ENCODE measurements at regions not wholly inside any gene's neighbourhood (a gene's known extent, or its start where the extent isn't known, plus 50 kb on each side); places are given as distances from the start of the nearest gene placed in this dataset.

- Histone ChIP-seq H3K27ac (no peak overlapping the region), H3K4me1 (no peaks in the 10 kb centered on the region), H3K9me3 (no peaks in the 10 kb centered on the region), H3K4me3 (no peak overlapping the region), H3K27me3 (no peaks in the 10 kb centered on the region), H3K36me3 (no peaks in the 10 kb centered on the region)
- TF ChIP-seq POLR2A (IDR thresholded peaks at IDR 0.05) = no peak
- TF ChIP-seq CTCF (IDR thresholded peaks at IDR 0.05) = no peak
- no peak for DNase-seq
- intact Hi-C loops (cut with DNase I; ENCODE audit: low total_unique reads) = loop anchor here (10.0 kb wide), 1 partner anchor 274 kb away; no protein-coding TSS in a partner anchor
Observed at GRCh38 chr2:191508738-191509137, 169.2 kb upstream of the NABP1 start.

GRCh38 chr2:191512216-191512835, 165.6 kb upstream of the NABP1 start:
- Histone ChIP-seq H3K9me3 (no peaks in the 10 kb centered on the region), H3K36me3 (no peaks in the 10 kb centered on the region), H3K27me3 (no peaks in the 10 kb centered on the region), H3K27ac (no peak overlapping the region), H3K4me1 (no peaks in the 10 kb centered on the region), H3K4me3 (no peak overlapping the region)
- TF ChIP-seq CTCF (IDR thresholded peaks at IDR 0.05) (no peak), POLR2A (IDR thresholded peaks at IDR 0.05) (no peak)
- intact Hi-C loops (cut with DNase I; ENCODE audit: low total_unique reads) = no loop called here
- no peak for DNase-seq

GRCh38 chr2:191512874-191513273, 165.1 kb upstream of the NABP1 start:
- H3K36me3 ChIP-seq = no peaks in the 10 kb centered on the region
- no peaks in the 10 kb centered on the region for H3K4me1 ChIP-seq
- TF ChIP-seq CTCF (IDR thresholded peaks at IDR 0.05) (no peak), POLR2A (IDR thresholded peaks at IDR 0.05) (no peak)
- intact Hi-C loops (cut with DNase I; ENCODE audit: low total_unique reads) = no loop called here
- DNase-seq = no peak
- H3K4me3 ChIP-seq = no peak overlapping the region
- no peak overlapping the region for H3K27ac ChIP-seq
- H3K27me3 ChIP-seq = no peaks in the 10 kb centered on the region
- no peaks in the 10 kb centered on the region for H3K9me3 ChIP-seq

DNA sequence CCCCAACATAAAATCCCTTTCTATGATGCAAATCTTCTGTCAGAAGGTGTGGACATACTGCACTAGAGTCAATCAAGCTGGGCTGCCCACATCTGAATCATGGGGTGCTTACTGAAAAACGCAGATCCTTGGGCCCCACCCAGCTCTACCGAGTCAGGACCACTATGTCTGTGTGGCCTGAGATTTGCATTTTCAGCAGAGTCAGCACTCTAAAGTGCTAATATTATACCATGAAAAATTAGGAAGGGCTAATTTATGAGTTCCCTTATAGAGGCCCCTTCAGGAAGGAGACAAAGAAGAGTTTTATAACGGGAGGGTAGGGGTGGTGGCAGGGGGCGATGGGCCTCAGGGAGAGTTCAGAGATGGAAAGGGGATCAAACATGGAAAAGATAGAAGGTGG, 163.3 kb upstream of the NABP1 start:
- no peak overlapping the region for H3K27ac ChIP-seq
- intact Hi-C loops (cut with DNase I; ENCODE audit: low total_unique reads) = no loop called here
- H3K27me3 ChIP-seq = no peaks in the 10 kb centered on the region
- TF ChIP-seq CTCF (IDR thresholded peaks at IDR 0.05) (no peak), POLR2A (IDR thresholded peaks at IDR 0.05) (no peak)
- no peaks in the 10 kb centered on the region for H3K4me1 ChIP-seq
- DNase-seq = no peak
- no peak overlapping the region for H3K4me3 ChIP-seq
- H3K36me3 ChIP-seq = no peaks in the 10 kb centered on the region
- no peaks in the 10 kb centered on the region for H3K9me3 ChIP-seq

DNA sequence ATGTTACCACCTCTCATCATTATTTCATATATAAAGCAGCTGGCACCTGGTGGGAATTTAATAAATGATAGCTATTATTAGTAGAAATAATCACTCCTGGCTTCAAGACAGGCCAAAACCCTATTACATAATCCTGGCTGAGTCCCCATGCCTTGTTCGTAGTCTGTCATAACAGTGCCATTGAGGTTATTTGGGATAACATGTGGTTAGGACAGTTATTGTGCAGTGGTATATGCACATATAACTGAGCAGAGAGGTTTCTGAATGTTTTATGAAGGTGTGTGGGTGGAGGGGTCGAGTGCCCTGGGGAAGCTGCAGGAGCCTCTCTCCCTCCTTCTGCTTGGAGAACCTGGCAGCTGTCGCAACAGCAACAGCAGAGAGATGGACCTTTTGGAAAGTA, 162.4 kb upstream of the NABP1 start:
- no peak for TF ChIP-seq CTCF (IDR thresholded peaks at IDR 0.05)
- Histone ChIP-seq H3K9me3 (no peaks in the 10 kb centered on the region), H3K27ac (no peak overlapping the region), H3K4me3 (no peak overlapping the region), H3K27me3 (no peaks in the 10 kb centered on the region), H3K4me1 (no peaks in the 10 kb centered on the region), H3K36me3 (no peaks in the 10 kb centered on the region)
- no peak for DNase-seq
- intact Hi-C loops (cut with DNase I; ENCODE audit: low total_unique reads) = no loop called here
